ENCODE measurements at regions not wholly inside any gene's neighbourhood (a gene's known extent, or its start where the extent isn't known, plus 50 kb on each side); places are given as distances from the start of the nearest gene placed in this dataset.

GRCh38 chr7:81883801-81884393, 114.0 kb upstream of the HGF start:
- POLR2A ChIA-PET (ENCODE audit: unreplicated experiment): no interaction called here

GRCh38 chr7:81882086-81882485, 112.2 kb upstream of the HGF start:
- DNase-seq: no peak
- H3K4me3 ChIP-seq: no peak overlapping the region
- no peaks in the 10 kb centered on the region for H4K20me1 ChIP-seq (ENCODE audit: insufficient read depth)
- CTCF ChIA-PET: no interaction called here
- H3F3A ChIP-seq (ENCODE audit: insufficient read depth, low read depth): no peaks in the 10 kb centered on the region
- no peaks in the 10 kb centered on the region for H3K27me3 ChIP-seq (ENCODE audit: insufficient read depth, low read depth)
- H3K36me3 ChIP-seq (ENCODE audit: low read depth): no peaks in the 10 kb centered on the region
- TF ChIP-seq CTCF (conservative IDR thresholded peaks at IDR 0.05) (no peak), EZH2 (IDR thresholded peaks at IDR 0.05; ENCODE audit: low read depth) (no peak)
- no peaks in the 10 kb centered on the region for H3K79me2 ChIP-seq (ENCODE audit: low read depth)
- intact Hi-C loops (cut with micrococcal nuclease; ENCODE audit: unreplicated experiment): no loop called here
- H3K9me2 ChIP-seq (ENCODE audit: insufficient read depth): no peaks in the 10 kb centered on the region; the same call in 1 of the 2 replicates
- POLR2A ChIA-PET (ENCODE audit: unreplicated experiment): no interaction called here
- no peaks in the 10 kb centered on the region; the same call in 1 of the 2 replicates for H3K9me3 ChIP-seq (ENCODE audit: insufficient read depth, low read depth)
- no peaks in the 10 kb centered on the region for H3K4me1 ChIP-seq (replicated peaks; ENCODE audit: insufficient read depth)
- no TSS peak for BruUV-seq (replicated peaks)
- H2AFZ ChIP-seq: no peak overlapping the region
- H3K27ac ChIP-seq: no peak overlapping the region
- H3K4me2 ChIP-seq: no peak overlapping the region

More at GRCh38 chr7:81883801-81884393, 114.0 kb upstream of the HGF start:
- no peak overlapping the region for H3K4me3 ChIP-seq
- CTCF ChIA-PET: no interaction called here
- H3F3A ChIP-seq (ENCODE audit: insufficient read depth, low read depth): no peaks in the 10 kb centered on the region
- H4K20me1 ChIP-seq (ENCODE audit: insufficient read depth): no peaks in the 10 kb centered on the region
- H3K9me3 ChIP-seq (ENCODE audit: insufficient read depth, low read depth): no peaks in the 10 kb centered on the region; the same call in 1 of the 2 replicates
- H3K4me2 ChIP-seq: no peak overlapping the region
- no peaks in the 10 kb centered on the region; the same call in 1 of the 2 replicates for H3K9me2 ChIP-seq (ENCODE audit: insufficient read depth)
- peak overlapping the region; percentile 62; the same call in 1 of the 2 replicates for H2AFZ ChIP-seq
- no TSS peak for BruUV-seq (replicated peaks)
- intact Hi-C loops (cut with micrococcal nuclease; ENCODE audit: unreplicated experiment): no loop called here
- H3K27me3 ChIP-seq (ENCODE audit: insufficient read depth, low read depth): no peaks in the 10 kb centered on the region
- no peak for TF ChIP-seq EZH2 (IDR thresholded peaks at IDR 0.05; ENCODE audit: low read depth)
- no peak for TF ChIP-seq CTCF (conservative IDR thresholded peaks at IDR 0.05)
- H3K4me1 ChIP-seq (replicated peaks; ENCODE audit: insufficient read depth): no peaks in the 10 kb centered on the region
- H3K36me3 ChIP-seq (ENCODE audit: low read depth): no peaks in the 10 kb centered on the region
- DNase-seq: no peak
- H3K79me2 ChIP-seq (ENCODE audit: low read depth): no peaks in the 10 kb centered on the region
- no peak overlapping the region for H3K27ac ChIP-seq

GRCh38 chr7:81877890-81878289, 108.0 kb upstream of the HGF start:
- intact Hi-C loops (cut with micrococcal nuclease; ENCODE audit: unreplicated experiment): no loop called here
- Histone ChIP-seq H3K36me3 (ENCODE audit: low read depth) (no peaks in the 10 kb centered on the region), H3K27me3 (ENCODE audit: insufficient read depth, low read depth) (no peaks in the 10 kb centered on the region), H3K4me1 (replicated peaks; ENCODE audit: insufficient read depth) (no peaks in the 10 kb centered on the region), H4K20me1 (ENCODE audit: insufficient read depth) (no peaks in the 10 kb centered on the region), H3K79me2 (ENCODE audit: low read depth) (no peaks in the 10 kb centered on the region), H2AFZ (peak overlapping the region; percentile 63; the same call in 1 of the 2 replicates), H3K27ac (no peak overlapping the region), H3F3A (ENCODE audit: insufficient read depth, low read depth) (no peaks in the 10 kb centered on the region), H3K9me3 (ENCODE audit: insufficient read depth, low read depth) (no peaks in the 10 kb centered on the region), H3K4me2 (no peak overlapping the region), H3K4me3 (no peak overlapping the region), H3K9me2 (ENCODE audit: insufficient read depth) (no peaks in the 10 kb centered on the region; the same call in 1 of the 2 replicates)
- ChIA-PET POLR2A (ENCODE audit: unreplicated experiment) (no interaction called here), CTCF (no interaction called here)
- DNase-seq: no peak
- BruUV-seq (replicated peaks): no TSS peak
- no peak for TF ChIP-seq CTCF (conservative IDR thresholded peaks at IDR 0.05)

Data from PC-9 (cell line).